Central memory CD8-positive, alpha-beta T cell (primary cell): ENCODE measurements at regions not wholly inside any gene's neighbourhood (a gene's known extent, or its start where the extent isn't known, plus 50 kb on each side); places are given as distances from the start of the nearest gene placed in this dataset.

Experiments used
- ATAC-seq: fragments of 150-1000 bp; cut with Tn5 transposase; replicated peaks from 2 replicates; pipeline ENCODE4 v1.10.0; 2022; ENCODE audit warnings: mild to moderate bottlenecking, moderate FRiP score, moderate number of reproducible peaks; ENCODE audit not compliant: poor library complexity, severe bottlenecking; ENCODE audit errors: extremely low read depth
- DNase-seq, 2 donors: peaks; one replicate each; pipeline ENCODE4 v3.0.0; 2021; ENCODE audit warnings: low spot score in 2 of 2
- H3K27ac Mint-ChIP-seq: one replicate; pipeline ENCODE4 v1.8.0; 2022; ENCODE audit warnings: low read depth, mild to moderate bottlenecking, moderate library complexity, mixed read lengths
- H3K27me3 Mint-ChIP-seq: one replicate; pipeline ENCODE4 v1.8.0; 2022; ENCODE audit warnings: mixed read lengths
- H3K36me3 Mint-ChIP-seq: one replicate; pipeline ENCODE4 v1.8.0; 2022; ENCODE audit warnings: mild to moderate bottlenecking, moderate library complexity, mixed read lengths; ENCODE audit not compliant: insufficient read depth
- H3K4me1 Mint-ChIP-seq: one replicate; pipeline ENCODE4 v1.8.0; 2022; ENCODE audit warnings: mixed read lengths
- H3K4me3 Mint-ChIP-seq: one replicate; pipeline ENCODE4 v1.8.0; 2022; ENCODE audit warnings: mild to moderate bottlenecking, moderate library complexity, mixed read lengths
- H3K9me3 Mint-ChIP-seq: one replicate; pipeline ENCODE4 v1.8.0; 2022; ENCODE audit warnings: mixed read lengths

- Mint-ChIP-seq H3K9me3 (no peaks in the 10 kb centered on the region), H3K36me3 (no peaks in the 10 kb centered on the region), H3K4me1 (no peaks in the 10 kb centered on the region), H3K4me3 (no peak overlapping the region), H3K27me3 (peaks cover 53% of the 10 kb centered on the region), H3K27ac (no peak overlapping the region)
- DNase-seq (no peak), ATAC-seq (no peak)
Measured at GRCh38 chr13:42702716-42703115, 78.7 kb upstream of the FAM216B start.

GRCh38 chr13:42703740-42704139 is 77.6 kb upstream of the FAM216B start:
- Mint-ChIP-seq H3K4me3 (no peak overlapping the region), H3K27me3 (peaks cover 44% of the 10 kb centered on the region), H3K9me3 (no peaks in the 10 kb centered on the region), H3K36me3 (no peaks in the 10 kb centered on the region), H3K27ac (no peak overlapping the region), H3K4me1 (no peaks in the 10 kb centered on the region)
- DNase-seq (no peak), ATAC-seq (no peak)

- no peaks in the 10 kb centered on the region for H3K9me3 Mint-ChIP-seq
- DNase-seq (no peak), ATAC-seq (no peak)
- no peak overlapping the region for H3K4me3 Mint-ChIP-seq
- no peak overlapping the region for H3K27ac Mint-ChIP-seq
- H3K4me1 Mint-ChIP-seq = no peaks in the 10 kb centered on the region
- H3K36me3 Mint-ChIP-seq = no peaks in the 10 kb centered on the region
- H3K27me3 Mint-ChIP-seq = peaks cover 36% of the 10 kb centered on the region
Measured at GRCh38 chr13:42706286-42706685, 75.1 kb upstream of the FAM216B start.

- Mint-ChIP-seq H3K27me3 (peaks cover 43% of the 10 kb centered on the region), H3K36me3 (no peaks in the 10 kb centered on the region), H3K27ac (no peak overlapping the region), H3K4me3 (no peak overlapping the region), H3K4me1 (no peaks in the 10 kb centered on the region), H3K9me3 (no peaks in the 10 kb centered on the region)
- no peak for ATAC-seq
- DNase-seq = no peak
Measured at GRCh38 chr13:42707048-42707447, 74.3 kb upstream of the FAM216B start.

GRCh38 chr13:42707586-42707985 is 73.8 kb upstream of the FAM216B start:
- H3K36me3 Mint-ChIP-seq = no peaks in the 10 kb centered on the region
- H3K9me3 Mint-ChIP-seq = no peaks in the 10 kb centered on the region
- ATAC-seq (no peak), DNase-seq (no peak)
- H3K27ac Mint-ChIP-seq = no peak overlapping the region
- H3K27me3 Mint-ChIP-seq = peaks cover 38% of the 10 kb centered on the region
- no peak overlapping the region for H3K4me3 Mint-ChIP-seq
- no peaks in the 10 kb centered on the region for H3K4me1 Mint-ChIP-seq

GRCh38 chr13:42708391-42708790 is 73.0 kb upstream of the FAM216B start:
- no peak overlapping the region for H3K27ac Mint-ChIP-seq
- peaks cover 35% of the 10 kb centered on the region for H3K27me3 Mint-ChIP-seq
- H3K36me3 Mint-ChIP-seq = no peaks in the 10 kb centered on the region
- no peak overlapping the region for H3K4me3 Mint-ChIP-seq
- H3K9me3 Mint-ChIP-seq = no peaks in the 10 kb centered on the region
- DNase-seq = no peak
- no peak for ATAC-seq
- H3K4me1 Mint-ChIP-seq = no peaks in the 10 kb centered on the region

- Mint-ChIP-seq H3K36me3 (no peaks in the 10 kb centered on the region), H3K4me3 (no peak overlapping the region), H3K27me3 (peaks cover 30% of the 10 kb centered on the region), H3K9me3 (no peaks in the 10 kb centered on the region), H3K4me1 (no peaks in the 10 kb centered on the region), H3K27ac (no peak overlapping the region)
- ATAC-seq (no peak), DNase-seq (no peak)
Measured at GRCh38 chr13:42709276-42709675, 72.1 kb upstream of the FAM216B start.

- DNase-seq (no peak), ATAC-seq (no peak)
- Mint-ChIP-seq H3K4me1 (no peaks in the 10 kb centered on the region), H3K36me3 (no peaks in the 10 kb centered on the region), H3K27ac (no peak overlapping the region), H3K27me3 (peaks cover 42% of the 10 kb centered on the region), H3K4me3 (no peak overlapping the region), H3K9me3 (no peaks in the 10 kb centered on the region)
Measured at GRCh38 chr13:42715909-42716308, 65.5 kb upstream of the FAM216B start.

GRCh38 chr13:42717176-42717575 is 64.2 kb upstream of the FAM216B start:
- Mint-ChIP-seq H3K27me3 (peaks cover 38% of the 10 kb centered on the region), H3K4me3 (no peak overlapping the region), H3K4me1 (no peaks in the 10 kb centered on the region), H3K9me3 (no peaks in the 10 kb centered on the region), H3K36me3 (no peaks in the 10 kb centered on the region), H3K27ac (no peak overlapping the region)
- ATAC-seq (no peak), DNase-seq (no peak)

GRCh38 chr13:42720113-42720857 is 61.1 kb upstream of the FAM216B start:
- ATAC-seq (no peak), DNase-seq (no peak)
- Mint-ChIP-seq H3K9me3 (no peaks in the 10 kb centered on the region), H3K4me3 (no peak overlapping the region), H3K4me1 (no peaks in the 10 kb centered on the region), H3K36me3 (no peaks in the 10 kb centered on the region), H3K27me3 (peaks cover 37% of the 10 kb centered on the region), H3K27ac (no peak overlapping the region)

GRCh38 chr13:42720858-42721219 is 60.5 kb upstream of the FAM216B start:
- no peak for ATAC-seq
- H3K4me3 Mint-ChIP-seq = no peak overlapping the region

GRCh38 chr13:42722883-42723539 is 58.4 kb upstream of the FAM216B start:
- no peak overlapping the region for H3K27ac Mint-ChIP-seq
- no peaks in the 10 kb centered on the region for H3K4me1 Mint-ChIP-seq
- H3K4me3 Mint-ChIP-seq = no peak overlapping the region
- peaks cover 12% of the 10 kb centered on the region for H3K9me3 Mint-ChIP-seq
- peaks cover 49% of the 10 kb centered on the region for H3K27me3 Mint-ChIP-seq
- ATAC-seq (no peak), DNase-seq (no peak)
- no peaks in the 10 kb centered on the region for H3K36me3 Mint-ChIP-seq

More at GRCh38 chr13:42720858-42721219, 60.5 kb upstream of the FAM216B start:
- Mint-ChIP-seq H3K4me1 (no peaks in the 10 kb centered on the region), H3K27ac (no peak overlapping the region), H3K9me3 (peaks cover 3% of the 10 kb centered on the region), H3K36me3 (no peaks in the 10 kb centered on the region), H3K27me3 (peaks cover 38% of the 10 kb centered on the region)
- DNase-seq = no peak

GRCh38 chr13:42728507-42729180 is 52.7 kb upstream of the FAM216B start:
- H3K4me3 Mint-ChIP-seq = no peak overlapping the region
- H3K4me1 Mint-ChIP-seq = no peaks in the 10 kb centered on the region
- peaks cover 12% of the 10 kb centered on the region for H3K9me3 Mint-ChIP-seq
- no peaks in the 10 kb centered on the region for H3K36me3 Mint-ChIP-seq
- no peak for ATAC-seq
- DNase-seq = no peak
- no peak overlapping the region for H3K27ac Mint-ChIP-seq
- H3K27me3 Mint-ChIP-seq = peaks cover 11% of the 10 kb centered on the region
